ENCODE measurements at regions not wholly inside any gene's neighbourhood (a gene's known extent, or its start where the extent isn't known, plus 50 kb on each side); places are given as distances from the start of the nearest gene placed in this dataset.

- intact Hi-C loops (cut with DNase I): no loop called here
- Histone ChIP-seq H3K27ac (peak overlapping the region in 2 of 5 donors; percentile 42 to 69), H3K36me3 (replicated peaks in 1 of 2) (no peaks in the 10 kb centered on the region), H3K27me3 (no peaks in the 10 kb centered on the region), H3K4me3 (peak overlapping the region in 1 of 4 donors; percentile 13), H3K4me1 (replicated peaks in 1 of 2) (peaks cover 5 to 8% of the 10 kb centered on the region in 2 donors), H3K9me3 (replicated peaks in 1 of 3) (peaks cover 0 to 10% (median 0%) of the 10 kb centered on the region in 3 donors)
- DNase-seq: peak in 6 of 7 donors; percentile 26 to 73 (median 56)
- TF ChIP-seq, protein P1, sequence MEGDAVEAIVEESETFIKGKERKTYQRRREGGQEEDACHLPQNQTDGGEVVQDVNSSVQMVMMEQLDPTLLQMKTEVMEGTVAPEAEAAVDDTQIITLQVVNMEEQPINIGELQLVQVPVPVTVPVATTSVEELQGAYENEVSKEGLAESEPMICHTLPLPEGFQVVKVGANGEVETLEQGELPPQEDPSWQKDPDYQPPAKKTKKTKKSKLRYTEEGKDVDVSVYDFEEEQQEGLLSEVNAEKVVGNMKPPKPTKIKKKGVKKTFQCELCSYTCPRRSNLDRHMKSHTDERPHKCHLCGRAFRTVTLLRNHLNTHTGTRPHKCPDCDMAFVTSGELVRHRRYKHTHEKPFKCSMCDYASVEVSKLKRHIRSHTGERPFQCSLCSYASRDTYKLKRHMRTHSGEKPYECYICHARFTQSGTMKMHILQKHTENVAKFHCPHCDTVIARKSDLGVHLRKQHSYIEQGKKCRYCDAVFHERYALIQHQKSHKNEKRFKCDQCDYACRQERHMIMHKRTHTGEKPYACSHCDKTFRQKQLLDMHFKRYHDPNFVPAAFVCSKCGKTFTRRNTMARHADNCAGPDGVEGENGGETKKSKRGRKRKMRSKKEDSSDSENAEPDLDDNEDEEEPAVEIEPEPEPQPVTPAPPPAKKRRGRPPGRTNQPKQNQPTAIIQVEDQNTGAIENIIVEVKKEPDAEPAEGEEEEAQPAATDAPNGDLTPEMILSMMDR (IDR thresholded peaks at IDR 0.05): no peak
- peak in 1 of 2 donors; percentile 12 for TF ChIP-seq POLR2A (IDR thresholded peaks at IDR 0.05)
- 17 to 30% (median 28%) methylated on average over 6 of the region's 6 CpGs for WGBS, 4 donors
Observed at GRCh38 chr13:34019870-34020269, 201.9 kb downstream of the RFC3 start.

DNA sequence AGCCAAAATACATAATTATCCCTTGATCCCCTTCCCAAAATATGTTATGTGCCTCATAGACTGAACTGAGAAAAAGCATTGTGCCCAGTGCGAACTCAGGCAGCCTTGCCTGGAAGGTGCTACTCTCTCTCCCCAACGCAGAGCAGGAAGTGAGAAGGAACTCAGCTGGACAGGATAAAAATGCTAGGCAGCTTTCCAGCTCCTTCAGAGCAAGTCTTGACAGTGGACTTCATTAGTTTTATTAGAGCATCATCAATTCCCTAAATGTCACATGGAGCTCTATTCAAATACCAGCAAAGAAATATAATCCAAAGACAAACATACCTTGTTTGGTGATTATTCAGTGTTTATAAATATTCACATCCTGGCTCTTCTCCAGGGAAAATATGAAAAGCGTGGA lies 202.4 kb downstream of the RFC3 start:
- peaks cover 5 to 8% of the 10 kb centered on the region in 2 donors for H3K4me1 ChIP-seq (replicated peaks in 1 of 2)
- TF ChIP-seq, protein P1 (IDR thresholded peaks at IDR 0.05): no peak
- TF ChIP-seq POLR2A (IDR thresholded peaks at IDR 0.05): no peak
- intact Hi-C loops (cut with DNase I): no loop called here
- WGBS, 4 donors: 47 to 67% (median 61%) methylated on average over 3 of the region's 3 CpGs
- H3K9me3 ChIP-seq (replicated peaks in 1 of 3): peaks cover 0 to 10% (median 0%) of the 10 kb centered on the region in 3 donors
- no peaks in the 10 kb centered on the region for H3K27me3 ChIP-seq
- H3K4me3 ChIP-seq: peak overlapping the region in 1 of 4 donors; percentile 13
- H3K27ac ChIP-seq: peak overlapping the region in 2 of 5 donors; percentile 42 to 69
- no peaks in the 10 kb centered on the region for H3K36me3 ChIP-seq (replicated peaks in 1 of 2)
- DNase-seq: no peak

GRCh38 chr13:34021619-34022018 lies 203.7 kb downstream of the RFC3 start:
- Histone ChIP-seq H3K27ac (no peak overlapping the region), H3K9me3 (replicated peaks in 1 of 3) (peaks cover 0 to 10% (median 0%) of the 10 kb centered on the region in 3 donors), H3K4me1 (replicated peaks in 1 of 2) (peaks cover 0 to 1% of the 10 kb centered on the region in 2 donors), H3K27me3 (no peaks in the 10 kb centered on the region), H3K36me3 (replicated peaks in 1 of 2) (no peaks in the 10 kb centered on the region), H3K4me3 (no peak overlapping the region)
- TF ChIP-seq, protein P1 (IDR thresholded peaks at IDR 0.05): no peak
- TF ChIP-seq POLR2A (IDR thresholded peaks at IDR 0.05): no peak
- DNase-seq: no peak
- intact Hi-C loops (cut with DNase I): no loop called here

DNA sequence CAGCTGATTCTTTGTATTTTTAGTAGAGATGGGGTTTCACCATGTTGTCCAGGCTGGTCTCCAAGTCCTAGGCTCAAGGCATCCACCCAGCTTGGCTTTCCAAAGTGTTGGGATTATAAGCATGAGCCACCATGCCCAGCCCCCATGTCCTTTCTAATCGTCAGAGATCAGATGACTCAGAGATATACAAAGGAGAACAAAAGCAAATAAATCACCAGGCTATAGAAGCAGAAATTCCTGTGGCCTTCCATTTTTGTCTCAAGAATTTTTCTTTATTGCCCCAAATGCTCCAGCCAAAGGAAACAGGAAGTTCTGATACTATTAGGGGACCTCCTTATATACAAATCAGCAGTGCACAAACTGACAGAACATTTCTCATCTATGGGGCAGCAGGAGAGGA lies 207.8 kb downstream of the RFC3 start:
- intact Hi-C loops (cut with DNase I): no loop called here
- H3K9me3 ChIP-seq (replicated peaks in 1 of 3): peaks cover 0 to 10% (median 0%) of the 10 kb centered on the region in 3 donors
- TF ChIP-seq, protein P1 (IDR thresholded peaks at IDR 0.05): no peak
- TF ChIP-seq POLR2A (IDR thresholded peaks at IDR 0.05): no peak
- no peak overlapping the region for H3K4me3 ChIP-seq
- no peaks in the 10 kb centered on the region for H3K27me3 ChIP-seq
- no peaks in the 10 kb centered on the region for H3K4me1 ChIP-seq (replicated peaks in 1 of 2)
- WGBS, 4 donors: 12 to 24% (median 18%) methylated on average over 1 of the region's 1 CpG
- no peaks in the 10 kb centered on the region for H3K36me3 ChIP-seq (replicated peaks in 1 of 2)
- H3K27ac ChIP-seq: no peak overlapping the region
- peak in 3 of 7 donors; percentile 29 to 33 (median 31) for DNase-seq
